Lower leg skin (tissue), 3 donors: ENCODE measurements at regions not wholly inside any gene's neighbourhood (a gene's known extent, or its start where the extent isn't known, plus 50 kb on each side); places are given as distances from the start of the nearest gene placed in this dataset.

Experiments
- POLR2A ChIP-seq, 2 donors: fragments of 450-650 bp; IDR thresholded peaks; one replicate each; pipeline ENCODE4 v1.6.1; 2016 to 2017; ENCODE audit warnings: antibody characterized with exemption in 2 of 2, mild to moderate bottlenecking in 1 of 2, moderate library complexity in 1 of 2
- TF ChIP-seq, protein P1 (sequence below), 3 donors: fragments of 450-650 bp; IDR thresholded peaks; one replicate each; pipeline ENCODE4 v1.5.1; 2016; ENCODE audit warnings: antibody characterized with exemption in 3 of 3, mild to moderate bottlenecking in 3 of 3, moderate library complexity in 2 of 3

DNA sequence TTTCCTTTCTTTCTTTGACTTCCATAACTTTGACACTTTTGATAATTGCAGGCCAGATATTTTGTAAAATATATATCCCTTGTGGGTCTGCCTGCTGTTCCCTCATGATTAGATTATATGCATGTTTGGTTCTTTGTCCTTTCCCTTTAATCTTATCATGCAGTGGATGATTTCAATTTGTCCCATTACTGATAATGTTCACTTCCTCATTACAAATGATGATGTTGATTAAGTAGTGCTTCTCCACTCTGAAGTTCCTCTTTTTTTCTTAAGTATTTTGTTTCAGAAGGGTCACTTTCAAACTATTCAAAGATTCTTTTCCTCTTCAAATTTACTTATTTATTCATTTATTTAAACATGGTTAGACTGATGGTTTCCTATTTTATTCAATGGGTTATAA is 898.1 kb downstream of the XPNPEP1 start:
- TF ChIP-seq, protein P1, sequence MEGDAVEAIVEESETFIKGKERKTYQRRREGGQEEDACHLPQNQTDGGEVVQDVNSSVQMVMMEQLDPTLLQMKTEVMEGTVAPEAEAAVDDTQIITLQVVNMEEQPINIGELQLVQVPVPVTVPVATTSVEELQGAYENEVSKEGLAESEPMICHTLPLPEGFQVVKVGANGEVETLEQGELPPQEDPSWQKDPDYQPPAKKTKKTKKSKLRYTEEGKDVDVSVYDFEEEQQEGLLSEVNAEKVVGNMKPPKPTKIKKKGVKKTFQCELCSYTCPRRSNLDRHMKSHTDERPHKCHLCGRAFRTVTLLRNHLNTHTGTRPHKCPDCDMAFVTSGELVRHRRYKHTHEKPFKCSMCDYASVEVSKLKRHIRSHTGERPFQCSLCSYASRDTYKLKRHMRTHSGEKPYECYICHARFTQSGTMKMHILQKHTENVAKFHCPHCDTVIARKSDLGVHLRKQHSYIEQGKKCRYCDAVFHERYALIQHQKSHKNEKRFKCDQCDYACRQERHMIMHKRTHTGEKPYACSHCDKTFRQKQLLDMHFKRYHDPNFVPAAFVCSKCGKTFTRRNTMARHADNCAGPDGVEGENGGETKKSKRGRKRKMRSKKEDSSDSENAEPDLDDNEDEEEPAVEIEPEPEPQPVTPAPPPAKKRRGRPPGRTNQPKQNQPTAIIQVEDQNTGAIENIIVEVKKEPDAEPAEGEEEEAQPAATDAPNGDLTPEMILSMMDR (IDR thresholded peaks at IDR 0.05) = no peak
- TF ChIP-seq POLR2A (IDR thresholded peaks at IDR 0.05) = no peak
